Body of pancreas (tissue), 4 donors: ENCODE measurements at regions not wholly inside any gene's neighbourhood (a gene's known extent, or its start where the extent isn't known, plus 50 kb on each side); places are given as distances from the start of the nearest gene placed in this dataset.
"Not testable (repeated sequence)": the region's sequence is repeated elsewhere in the genome, so short reads cannot be mapped to it uniquely, and the experiment has no call there.

Source experiments
- POLR2A ChIP-seq, 3 donors: fragments of 450-650 bp; IDR thresholded peaks; one replicate each; pipeline ENCODE4 v1.6.1; 2016; ENCODE audit warnings: antibody characterized with exemption in 3 of 3, mild to moderate bottlenecking in 2 of 3
- TF ChIP-seq, protein P1 (sequence below), 7 experiments: fragments of 450-650 bp in 4 of 7; fragments of 200-600 bp in 3 of 7; sonication (generic) in 3 of 7; IDR thresholded peaks; one replicate each; pipeline ENCODE4 v1.5.1; 2016 to 2019; ENCODE audit warnings: antibody characterized with exemption in 7 of 7

DNA sequence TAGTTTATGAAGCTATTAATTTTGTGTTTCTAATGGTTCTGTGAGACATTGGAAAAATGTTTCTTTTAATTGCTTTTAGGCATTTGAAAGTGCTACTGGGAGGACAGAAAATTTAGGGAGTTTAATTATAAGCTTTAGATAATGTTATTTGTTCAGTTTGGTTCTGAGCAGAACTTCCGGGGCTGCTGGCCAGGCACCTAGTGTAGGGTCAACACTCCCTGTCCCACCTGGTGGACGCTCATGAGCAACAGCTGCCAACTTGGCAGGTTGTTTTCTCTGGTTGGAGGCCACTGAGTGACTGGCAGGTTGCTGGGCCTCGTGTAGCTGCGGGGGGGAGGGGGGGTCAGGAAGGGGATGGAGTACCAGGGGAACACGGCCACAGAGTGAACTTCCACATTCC lies 250.2 kb downstream of the RTP5 start:
- TF ChIP-seq, protein P1, sequence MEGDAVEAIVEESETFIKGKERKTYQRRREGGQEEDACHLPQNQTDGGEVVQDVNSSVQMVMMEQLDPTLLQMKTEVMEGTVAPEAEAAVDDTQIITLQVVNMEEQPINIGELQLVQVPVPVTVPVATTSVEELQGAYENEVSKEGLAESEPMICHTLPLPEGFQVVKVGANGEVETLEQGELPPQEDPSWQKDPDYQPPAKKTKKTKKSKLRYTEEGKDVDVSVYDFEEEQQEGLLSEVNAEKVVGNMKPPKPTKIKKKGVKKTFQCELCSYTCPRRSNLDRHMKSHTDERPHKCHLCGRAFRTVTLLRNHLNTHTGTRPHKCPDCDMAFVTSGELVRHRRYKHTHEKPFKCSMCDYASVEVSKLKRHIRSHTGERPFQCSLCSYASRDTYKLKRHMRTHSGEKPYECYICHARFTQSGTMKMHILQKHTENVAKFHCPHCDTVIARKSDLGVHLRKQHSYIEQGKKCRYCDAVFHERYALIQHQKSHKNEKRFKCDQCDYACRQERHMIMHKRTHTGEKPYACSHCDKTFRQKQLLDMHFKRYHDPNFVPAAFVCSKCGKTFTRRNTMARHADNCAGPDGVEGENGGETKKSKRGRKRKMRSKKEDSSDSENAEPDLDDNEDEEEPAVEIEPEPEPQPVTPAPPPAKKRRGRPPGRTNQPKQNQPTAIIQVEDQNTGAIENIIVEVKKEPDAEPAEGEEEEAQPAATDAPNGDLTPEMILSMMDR (IDR thresholded peaks at IDR 0.05) = peak in 3 of 7 experiments; percentile 29 to 43 (median 40)
- not testable (repeated sequence) for TF ChIP-seq POLR2A (IDR thresholded peaks at IDR 0.05)
